Ishikawa (cell line): ENCODE measurements at regions not wholly inside any gene's neighbourhood (a gene's known extent, or its start where the extent isn't known, plus 50 kb on each side); places are given as distances from the start of the nearest gene placed in this dataset.

Source experiments
- CEBPB ChIP-seq: IDR thresholded peaks from 2 replicates; pipeline ENCODE4 v1.6.1; 2012
- CREB1 ChIP-seq: IDR thresholded peaks from 2 replicates; pipeline ENCODE4 v1.6.1; 2012; ENCODE audit warnings: low read depth
- EGR1 ChIP-seq: IDR thresholded peaks from 2 replicates; pipeline ENCODE4 v1.6.1; 2012
- EP300 ChIP-seq: IDR thresholded peaks from 2 replicates; pipeline ENCODE4 v1.6.1; 2012; ENCODE audit warnings: borderline replicate concordance
- FOXM1 ChIP-seq: IDR thresholded peaks from 2 replicates; pipeline ENCODE4 v1.6.1; 2012; ENCODE audit warnings: low read depth, borderline replicate concordance
- MAX ChIP-seq: IDR thresholded peaks from 2 replicates; pipeline ENCODE4 v1.6.1; 2012
- NFIC ChIP-seq: IDR thresholded peaks from 2 replicates; pipeline ENCODE4 v1.6.1; 2012
- RAD21 ChIP-seq: IDR thresholded peaks from 2 replicates; pipeline ENCODE4 v1.6.1; 2012; ENCODE audit warnings: low read depth
- REST ChIP-seq: IDR thresholded peaks from 2 replicates; pipeline ENCODE4 v1.6.1; 2012; ENCODE audit warnings: low read depth, mild to moderate bottlenecking
- TAF1 ChIP-seq: IDR thresholded peaks from 2 replicates; pipeline ENCODE4 v1.6.1; 2012; ENCODE audit warnings: low read depth, mild to moderate bottlenecking
- TCF12 ChIP-seq: IDR thresholded peaks from 2 replicates; pipeline ENCODE4 v1.6.1; 2012; ENCODE audit warnings: low read depth
- TEAD4 ChIP-seq: IDR thresholded peaks from 2 replicates; pipeline ENCODE4 v1.6.1; 2012
- USF1 ChIP-seq: IDR thresholded peaks from 2 replicates; pipeline ENCODE4 v1.6.1; 2012
- YY1 ChIP-seq: IDR thresholded peaks from 2 replicates; pipeline ENCODE4 v1.6.1; 2012; ENCODE audit warnings: low read depth
- ZBTB7A ChIP-seq: IDR thresholded peaks from 2 replicates; pipeline ENCODE4 v1.6.1; 2012; ENCODE audit warnings: low read depth

GRCh38 chr14:79947440-79948054 lies 263.8 kb downstream of the DIO2 start:
- TF ChIP-seq CEBPB = no peak
- TF ChIP-seq REST = no peak
- no peak for TF ChIP-seq NFIC
- no peak for TF ChIP-seq EP300
- no peak for TF ChIP-seq TCF12
- no peak for TF ChIP-seq CREB1
- no peak for TF ChIP-seq TEAD4
- no peak for TF ChIP-seq FOXM1
- no peak for TF ChIP-seq RAD21
- TF ChIP-seq ZBTB7A = no peak
- no peak for TF ChIP-seq YY1
- no peak for TF ChIP-seq USF1
- TF ChIP-seq EGR1 = no peak
- no peak for TF ChIP-seq MAX
- no peak for TF ChIP-seq TAF1

- TF ChIP-seq TAF1 (no peak), NFIC (no peak), EP300 (no peak), USF1 (no peak), CREB1 (no peak), CEBPB (no peak), YY1 (no peak), REST (no peak), EGR1 (no peak), MAX (no peak), RAD21 (no peak), TCF12 (no peak), ZBTB7A (no peak), FOXM1 (no peak), TEAD4 (no peak)
Observed at GRCh38 chr14:79939235-79939634, 272.1 kb downstream of the DIO2 start.

GRCh38 chr14:79938185-79938584 lies 273.1 kb downstream of the DIO2 start:
- TF ChIP-seq CEBPB = no peak

GRCh38 chr14:79937433-79937832 lies 273.9 kb downstream of the DIO2 start:
- TF ChIP-seq YY1 (no peak), REST (no peak), CREB1 (no peak), EGR1 (no peak)

GRCh38 chr14:79924551-79924950 lies 286.8 kb downstream of the DIO2 start:
- TF ChIP-seq CEBPB = no peak
- no peak for TF ChIP-seq ZBTB7A
